HEK293 (cell line): ENCODE measurements at regions not wholly inside any gene's neighbourhood (a gene's known extent, or its start where the extent isn't known, plus 50 kb on each side); places are given as distances from the start of the nearest gene placed in this dataset.

Source experiments
- CTCF ChIA-PET: fragments of 350-600 bp; formaldehyde crosslinking; extraction: SDS; loops from one replicate; lab custom pipeline; 2021; ENCODE audit warnings: antibody characterized with exemption; lab: Yijun Ruan, JAX
- POLR2A ChIA-PET: fragments of 300-600 bp; formaldehyde crosslinking; extraction: SDS; loops from one replicate; lab custom pipeline; 2020; ENCODE audit warnings: antibody characterized with exemption, inconsistent platforms; lab: Yijun Ruan, JAX
- H3K27ac ChIP-seq: fragments of 200-500 bp; sonication (Bioruptor generic); 2 replicates; pipeline ENCODE4 v1.5.1; 2014; ENCODE audit warnings: low read depth, low read length, control low read depth, inconsistent platforms; ENCODE audit errors: extremely low read depth
- H3K36me3 ChIP-seq, 2 experiments: fragments of 200-500 bp in 1 of 2; sonication (Bioruptor generic) in 1 of 2; 1 replicate in 1 of 2; 2 replicates in 1 of 2; pipeline ENCODE4 v1.5.1; 2014 to 2017; ENCODE audit warnings: inconsistent platforms in 2 of 2, low read length in 2 of 2; ENCODE audit not compliant: control insufficient read depth in 2 of 2, insufficient read depth in 1 of 2
- H3K4me1 ChIP-seq: fragments of 200-500 bp; sonication (Bioruptor generic); 2 replicates; pipeline ENCODE4 v1.5.1; 2014; ENCODE audit warnings: mild to moderate bottlenecking, low read length, inconsistent platforms; ENCODE audit not compliant: control insufficient read depth, insufficient read depth
- H3K4me3 ChIP-seq: 2 replicates; pipeline ENCODE4 v1.5.1; 2011; ENCODE audit warnings: low read depth, mild to moderate bottlenecking, control low read depth, low read length, moderate library complexity
- H3K9me3 ChIP-seq: fragments of 200-500 bp; sonication (Bioruptor generic); 2 replicates; pipeline ENCODE4 v1.5.1; 2014; ENCODE audit warnings: low read depth, low read length, inconsistent platforms; ENCODE audit not compliant: control insufficient read depth, insufficient read depth
- BCL11A ChIP-seq: fragments of 450-650 bp; formaldehyde crosslinking; IDR thresholded peaks from 2 replicates; pipeline ENCODE4 v1.5.1; 2016; ENCODE audit warnings: low read depth, missing biosample characterization, missing genetic modification characterization
- BCL11B ChIP-seq: fragments of 450-650 bp; formaldehyde crosslinking; IDR thresholded peaks from 2 replicates; pipeline ENCODE4 v1.5.1; 2016; ENCODE audit warnings: low read depth, missing biosample characterization, missing genetic modification characterization
- IKZF3 ChIP-seq: fragments of 450-650 bp; IDR thresholded peaks from 2 replicates; pipeline ENCODE4 v1.5.0; 2018; ENCODE audit warnings: missing biosample characterization, mild to moderate bottlenecking, missing genetic modification characterization, moderate library complexity
- RBAK ChIP-seq: fragments of 450-650 bp; formaldehyde crosslinking; IDR thresholded peaks from 2 replicates; pipeline ENCODE4 v1.5.1; 2016; ENCODE audit warnings: missing biosample characterization, missing genetic modification characterization
- SCRT2 ChIP-seq: fragments of 450-650 bp; formaldehyde crosslinking; IDR thresholded peaks from 2 replicates; pipeline ENCODE4 v1.5.1; 2016; ENCODE audit warnings: missing biosample characterization, missing genetic modification characterization
- TRIM28 ChIP-seq: IDR thresholded peaks from 2 replicates; pipeline ENCODE4 v1.6.1; 2011; ENCODE audit warnings: low read length, control low read depth, borderline replicate concordance
- ZBTB21 ChIP-seq: fragments of 450-650 bp; formaldehyde crosslinking; IDR thresholded peaks from 2 replicates; pipeline ENCODE4 v1.5.1; 2017; ENCODE audit warnings: missing biosample characterization, missing genetic modification characterization
- ZIC2 ChIP-seq: fragments of 450-650 bp; formaldehyde crosslinking; IDR thresholded peaks from 2 replicates; pipeline ENCODE4 v1.5.1; 2016; ENCODE audit warnings: missing biosample characterization, missing genetic modification characterization
- ZNF112 ChIP-seq: fragments of 450-650 bp; formaldehyde crosslinking; IDR thresholded peaks from 2 replicates; pipeline ENCODE4 v1.5.0; 2017; ENCODE audit warnings: missing biosample characterization, missing genetic modification characterization
- ZNF138 ChIP-seq: fragments of 450-650 bp; formaldehyde crosslinking; IDR thresholded peaks from 2 replicates; pipeline ENCODE4 v1.5.1; 2016; ENCODE audit warnings: missing biosample characterization, missing genetic modification characterization, borderline replicate concordance
- ZNF140 ChIP-seq: fragments of 450-650 bp; formaldehyde crosslinking; IDR thresholded peaks from 2 replicates; pipeline ENCODE4 v1.5.1; 2016; ENCODE audit warnings: missing biosample characterization, missing genetic modification characterization
- ZNF174 ChIP-seq: fragments of 450-650 bp; formaldehyde crosslinking; IDR thresholded peaks from 2 replicates; pipeline ENCODE4 v1.5.0; 2017; ENCODE audit warnings: missing biosample characterization, mild to moderate bottlenecking, missing genetic modification characterization
- ZNF175 ChIP-seq: fragments of 450-650 bp; formaldehyde crosslinking; IDR thresholded peaks from 2 replicates; pipeline ENCODE4 v1.5.1; 2016; ENCODE audit warnings: missing biosample characterization, missing genetic modification characterization
- ZNF24 ChIP-seq: fragments of 450-650 bp; formaldehyde crosslinking; IDR thresholded peaks from 2 replicates; pipeline ENCODE4 v1.5.1; 2016; ENCODE audit warnings: missing biosample characterization, missing genetic modification characterization
- ZNF248 ChIP-seq: fragments of 450-650 bp; formaldehyde crosslinking; IDR thresholded peaks from 2 replicates; pipeline ENCODE4 v1.5.1; 2017; ENCODE audit warnings: missing biosample characterization, missing genetic modification characterization
- ZNF335 ChIP-seq: fragments of 450-650 bp; formaldehyde crosslinking; conservative IDR thresholded peaks from 2 replicates; pipeline ENCODE4 v1.5.1; 2016; ENCODE audit warnings: missing biosample characterization, missing genetic modification characterization
- ZNF341 ChIP-seq: fragments of 450-650 bp; formaldehyde crosslinking; IDR thresholded peaks from 2 replicates; pipeline ENCODE4; 2016; ENCODE audit warnings: low read depth, missing biosample characterization, missing genetic modification characterization
- ZNF350 ChIP-seq: fragments of 450-650 bp; formaldehyde crosslinking; IDR thresholded peaks from 2 replicates; pipeline ENCODE4 v1.5.0; 2017; ENCODE audit warnings: missing biosample characterization, mild to moderate bottlenecking, missing genetic modification characterization
- ZNF514 ChIP-seq: fragments of 450-650 bp; formaldehyde crosslinking; IDR thresholded peaks from 2 replicates; pipeline ENCODE4 v1.5.1; 2016; ENCODE audit warnings: missing biosample characterization, missing genetic modification characterization
- ZNF530 ChIP-seq: fragments of 450-650 bp; formaldehyde crosslinking; IDR thresholded peaks from 2 replicates; pipeline ENCODE4 v1.5.1; 2016; ENCODE audit warnings: low read depth, missing biosample characterization, missing genetic modification characterization
- ZNF555 ChIP-seq: fragments of 450-650 bp; formaldehyde crosslinking; conservative IDR thresholded peaks from 2 replicates; pipeline ENCODE4 v1.5.1; 2017; ENCODE audit warnings: missing biosample characterization, mild to moderate bottlenecking, missing genetic modification characterization, inconsistent platforms
- ZNF76 ChIP-seq: fragments of 450-650 bp; formaldehyde crosslinking; IDR thresholded peaks from 2 replicates; pipeline ENCODE4; 2016; ENCODE audit warnings: low read depth, missing biosample characterization, missing genetic modification characterization, borderline replicate concordance
- ZNF777 ChIP-seq: fragments of 450-650 bp; formaldehyde crosslinking; IDR thresholded peaks from 2 replicates; pipeline ENCODE4 v1.5.1; 2017; ENCODE audit warnings: missing biosample characterization, missing genetic modification characterization, borderline replicate concordance
- TF ChIP-seq, protein P1 (sequence below): fragments of 450-650 bp; formaldehyde crosslinking; IDR thresholded peaks from 2 replicates; pipeline ENCODE4 v1.5.1; 2016; ENCODE audit warnings: missing biosample characterization, missing genetic modification characterization
- TF ChIP-seq, protein P2 (sequence below): fragments of 450-650 bp; formaldehyde crosslinking; IDR thresholded peaks from 2 replicates; pipeline ENCODE4 v1.5.1; 2017; ENCODE audit warnings: missing biosample characterization, missing genetic modification characterization
- TF ChIP-seq, protein P3 (sequence below): fragments of 450-650 bp; formaldehyde crosslinking; IDR thresholded peaks from 2 replicates; pipeline ENCODE4 v1.5.1; 2016; ENCODE audit warnings: missing biosample characterization, missing genetic modification characterization
- TF ChIP-seq, protein P4 (sequence below): fragments of 450-650 bp; formaldehyde crosslinking; IDR thresholded peaks from 2 replicates; pipeline ENCODE4 v1.5.1; 2016; ENCODE audit warnings: missing biosample characterization, missing genetic modification characterization

DNA sequence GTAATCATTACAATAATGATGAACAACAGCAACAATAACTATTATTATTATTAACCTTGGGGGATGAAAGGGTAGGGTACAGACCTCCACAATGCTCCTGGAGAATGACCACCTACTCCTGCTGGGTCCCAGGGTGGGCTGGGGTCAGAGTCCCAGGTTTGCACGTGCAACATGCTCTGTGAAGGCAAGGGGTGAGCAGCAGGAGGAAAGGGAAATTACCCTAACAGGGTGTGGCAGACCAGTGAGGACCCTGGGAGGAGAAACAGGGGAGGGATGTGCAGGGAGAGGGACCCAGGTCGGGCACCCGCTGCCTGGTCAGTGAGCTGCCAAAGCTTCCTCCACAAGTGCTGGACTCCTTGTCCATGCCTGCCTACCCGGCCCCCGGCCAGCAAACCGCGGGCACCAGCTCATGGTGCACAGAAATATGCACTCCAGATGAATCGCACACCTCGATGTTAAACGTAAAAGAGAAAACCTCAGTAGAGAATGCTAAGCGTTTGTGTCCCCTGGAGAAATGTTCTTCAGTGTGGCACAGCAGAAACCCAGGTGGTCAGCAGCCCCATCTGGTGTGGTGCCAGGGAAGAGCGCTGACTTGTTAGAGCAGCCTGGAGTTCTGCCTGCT, 767.1 kb downstream of the KCNJ18 start:
- ChIA-PET CTCF (no interaction called here), POLR2A (no interaction called here)
- H3K4me3 ChIP-seq, result no peak overlapping the region
- no peaks in the 10 kb centered on the region for H3K36me3 ChIP-seq
- TF ChIP-seq ZBTB21 (no peak), TRIM28 (no peak), IKZF3 (tag by site-specific recombination) (no peak), ZNF140 (tag by site-specific recombination) (no peak), ZNF555 (tag by site-specific recombination) (no peak), ZNF175 (tag by site-specific recombination) (no peak), BCL11B (no peak), SCRT2 (tag by site-specific recombination) (no peak)
- TF ChIP-seq, protein P1, sequence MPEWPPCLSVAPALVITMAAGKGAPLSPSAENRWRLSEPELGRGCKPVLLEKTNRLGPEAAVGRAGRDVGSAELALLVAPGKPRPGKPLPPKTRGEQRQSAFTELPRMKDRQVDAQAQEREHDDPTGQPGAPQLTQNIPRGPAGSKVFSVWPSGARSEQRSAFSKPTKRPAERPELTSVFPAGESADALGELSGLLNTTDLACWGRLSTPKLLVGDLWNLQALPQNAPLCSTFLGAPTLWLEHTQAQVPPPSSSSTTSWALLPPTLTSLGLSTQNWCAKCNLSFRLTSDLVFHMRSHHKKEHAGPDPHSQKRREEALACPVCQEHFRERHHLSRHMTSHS (tag by site-specific recombination), result no peak
- no peaks in the 10 kb centered on the region for H3K9me3 ChIP-seq
- H3K4me1 ChIP-seq, result no peaks in the 10 kb centered on the region
- no peak overlapping the region for H3K27ac ChIP-seq

DNA sequence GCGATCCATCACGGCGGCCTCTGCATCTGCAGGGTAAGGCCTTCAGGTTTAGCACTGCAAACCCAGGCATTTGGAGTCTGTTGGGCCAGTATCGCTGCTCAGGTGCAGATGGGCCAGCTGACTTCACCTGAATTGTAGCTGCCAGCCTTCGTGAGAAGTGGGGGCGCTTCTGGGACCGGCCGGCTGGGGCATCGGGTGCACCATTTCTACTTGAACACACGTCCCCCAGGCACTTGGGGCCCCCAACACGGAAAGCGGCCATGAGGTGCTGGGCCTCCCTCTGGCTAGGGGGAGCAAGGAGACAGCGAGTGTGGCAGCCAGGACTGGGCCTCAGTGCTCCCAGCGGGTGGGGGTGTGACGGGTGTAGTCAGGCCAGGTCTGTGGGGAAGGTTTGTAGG, 767.6 kb downstream of the KCNJ18 start:
- Histone ChIP-seq H3K9me3 (no peaks in the 10 kb centered on the region), H3K4me1 (no peaks in the 10 kb centered on the region), H3K36me3 (no peaks in the 10 kb centered on the region), H3K4me3 (no peak overlapping the region), H3K27ac (no peak overlapping the region)
- ChIA-PET CTCF (no interaction called here), POLR2A (no interaction called here)
- TF ChIP-seq, protein P2, sequence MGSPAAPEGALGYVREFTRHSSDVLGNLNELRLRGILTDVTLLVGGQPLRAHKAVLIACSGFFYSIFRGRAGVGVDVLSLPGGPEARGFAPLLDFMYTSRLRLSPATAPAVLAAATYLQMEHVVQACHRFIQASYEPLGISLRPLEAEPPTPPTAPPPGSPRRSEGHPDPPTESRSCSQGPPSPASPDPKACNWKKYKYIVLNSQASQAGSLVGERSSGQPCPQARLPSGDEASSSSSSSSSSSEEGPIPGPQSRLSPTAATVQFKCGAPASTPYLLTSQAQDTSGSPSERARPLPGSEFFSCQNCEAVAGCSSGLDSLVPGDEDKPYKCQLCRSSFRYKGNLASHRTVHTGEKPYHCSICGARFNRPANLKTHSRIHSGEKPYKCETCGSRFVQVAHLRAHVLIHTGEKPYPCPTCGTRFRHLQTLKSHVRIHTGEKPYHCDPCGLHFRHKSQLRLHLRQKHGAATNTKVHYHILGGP (tag by site-specific recombination), result no peak
- TF ChIP-seq ZNF112 (tag by site-specific recombination) (no peak), ZNF24 (tag by site-specific recombination) (no peak), ZNF76 (tag by site-specific recombination) (no peak), ZIC2 (tag by site-specific recombination) (no peak), ZNF174 (no peak), ZNF341 (tag by site-specific recombination) (no peak)
- TF ChIP-seq, protein P3, sequence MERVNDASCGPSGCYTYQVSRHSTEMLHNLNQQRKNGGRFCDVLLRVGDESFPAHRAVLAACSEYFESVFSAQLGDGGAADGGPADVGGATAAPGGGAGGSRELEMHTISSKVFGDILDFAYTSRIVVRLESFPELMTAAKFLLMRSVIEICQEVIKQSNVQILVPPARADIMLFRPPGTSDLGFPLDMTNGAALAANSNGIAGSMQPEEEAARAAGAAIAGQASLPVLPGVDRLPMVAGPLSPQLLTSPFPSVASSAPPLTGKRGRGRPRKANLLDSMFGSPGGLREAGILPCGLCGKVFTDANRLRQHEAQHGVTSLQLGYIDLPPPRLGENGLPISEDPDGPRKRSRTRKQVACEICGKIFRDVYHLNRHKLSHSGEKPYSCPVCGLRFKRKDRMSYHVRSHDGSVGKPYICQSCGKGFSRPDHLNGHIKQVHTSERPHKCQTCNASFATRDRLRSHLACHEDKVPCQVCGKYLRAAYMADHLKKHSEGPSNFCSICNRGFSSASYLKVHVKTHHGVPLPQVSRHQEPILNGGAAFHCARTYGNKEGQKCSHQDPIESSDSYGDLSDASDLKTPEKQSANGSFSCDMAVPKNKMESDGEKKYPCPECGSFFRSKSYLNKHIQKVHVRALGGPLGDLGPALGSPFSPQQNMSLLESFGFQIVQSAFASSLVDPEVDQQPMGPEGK (tag by site-specific recombination), result no peak

DNA sequence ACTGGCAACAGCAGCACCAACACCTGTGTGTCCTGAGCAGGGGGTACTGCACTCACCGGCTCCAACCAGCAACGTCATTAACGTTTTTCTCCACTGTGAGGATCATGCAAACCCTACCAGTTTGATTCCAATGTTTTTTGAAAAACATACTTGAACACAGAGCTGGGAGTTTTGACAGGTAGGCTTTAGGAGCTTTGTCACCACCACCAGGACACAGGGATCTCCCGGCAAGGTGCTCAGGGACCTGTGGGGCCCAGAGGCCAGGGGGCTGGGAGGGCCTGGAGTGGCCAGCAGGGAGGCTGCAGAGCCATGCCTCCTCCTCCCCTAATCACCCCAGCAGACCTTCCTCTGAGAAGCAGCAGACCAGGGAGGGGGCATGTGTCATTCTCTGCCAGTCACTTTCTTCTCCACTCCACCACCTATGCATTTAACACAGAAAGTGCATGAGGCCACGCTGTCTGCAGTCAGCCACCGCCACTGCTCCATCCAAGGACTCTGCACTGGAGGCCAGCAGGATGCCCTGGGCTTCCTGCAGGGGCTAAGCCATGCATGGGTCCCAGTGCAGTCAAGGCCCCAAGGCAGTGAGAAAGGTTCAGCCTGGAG, 768.2 kb downstream of the KCNJ18 start:
- Histone ChIP-seq H3K36me3 (no peaks in the 10 kb centered on the region), H3K27ac (no peak overlapping the region), H3K4me1 (no peaks in the 10 kb centered on the region), H3K4me3 (no peak overlapping the region), H3K9me3 (no peaks in the 10 kb centered on the region)
- ChIA-PET CTCF (no interaction called here), POLR2A (no interaction called here)
- TF ChIP-seq ZNF350 (tag by site-specific recombination) (no peak), ZNF530 (tag by site-specific recombination) (no peak), ZNF777 (tag by site-specific recombination) (no peak), ZNF138 (tag by site-specific recombination) (no peak), ZNF335 (tag by site-specific recombination) (no peak), ZNF514 (tag by site-specific recombination) (no peak), BCL11A (tag by site-specific recombination) (no peak), ZNF248 (tag by site-specific recombination) (no peak), RBAK (tag by site-specific recombination) (no peak)
- TF ChIP-seq, protein P4, sequence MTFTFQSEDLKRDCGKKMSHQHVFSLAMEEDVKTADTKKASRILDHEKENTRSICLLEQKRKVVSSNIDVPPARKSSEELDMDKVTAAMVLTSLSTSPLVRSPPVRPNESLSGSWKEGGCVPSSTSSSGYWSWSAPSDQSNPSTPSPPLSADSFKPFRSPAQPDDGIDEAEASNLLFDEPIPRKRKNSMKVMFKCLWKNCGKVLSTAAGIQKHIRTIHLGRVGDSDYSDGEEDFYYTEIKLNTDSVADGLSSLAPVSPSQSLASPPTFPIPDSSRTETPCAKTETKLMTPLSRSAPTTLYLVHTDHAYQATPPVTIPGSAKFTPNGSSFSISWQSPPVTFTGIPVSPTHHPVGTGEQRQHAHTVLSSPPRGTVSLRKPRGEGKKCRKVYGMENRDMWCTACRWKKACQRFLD (tag by site-specific recombination), result no peak
